ENCODE measurements at regions not wholly inside any gene's neighbourhood (a gene's known extent, or its start where the extent isn't known, plus 50 kb on each side); places are given as distances from the start of the nearest gene placed in this dataset.
"Not testable (repeated sequence)": the region's sequence is repeated elsewhere in the genome, so short reads cannot be mapped to it uniquely, and the experiment has no call there.

- FAIRE-seq (no peak), DNase-seq (ENCODE audit: insufficient read length, low spot score) (no peak)
These were observed 119.9 kb upstream of the SPIN4 start for GRCh38 chrX:63471004-63471403.

DNA sequence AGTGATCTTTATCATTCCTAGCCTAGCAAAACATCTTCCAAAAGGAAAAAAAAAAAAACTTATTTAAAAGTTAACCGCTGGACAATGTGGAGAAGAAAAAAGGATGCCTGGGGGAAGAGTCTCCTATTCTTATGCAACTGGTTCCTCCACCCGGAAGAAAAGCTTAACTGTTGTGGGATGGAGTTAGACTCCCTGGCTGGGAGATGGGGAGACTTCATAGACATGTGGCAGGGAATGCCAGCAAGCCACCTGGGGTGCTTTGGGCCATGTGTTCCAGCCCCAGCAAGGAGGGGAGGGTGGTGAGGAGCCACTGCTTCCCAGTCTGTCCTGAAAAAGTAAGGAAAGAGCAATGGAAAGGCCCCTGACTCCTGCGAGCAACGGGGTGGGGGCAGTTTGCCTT lies 119.4 kb upstream of the SPIN4 start:
- no peak for FAIRE-seq

DNA sequence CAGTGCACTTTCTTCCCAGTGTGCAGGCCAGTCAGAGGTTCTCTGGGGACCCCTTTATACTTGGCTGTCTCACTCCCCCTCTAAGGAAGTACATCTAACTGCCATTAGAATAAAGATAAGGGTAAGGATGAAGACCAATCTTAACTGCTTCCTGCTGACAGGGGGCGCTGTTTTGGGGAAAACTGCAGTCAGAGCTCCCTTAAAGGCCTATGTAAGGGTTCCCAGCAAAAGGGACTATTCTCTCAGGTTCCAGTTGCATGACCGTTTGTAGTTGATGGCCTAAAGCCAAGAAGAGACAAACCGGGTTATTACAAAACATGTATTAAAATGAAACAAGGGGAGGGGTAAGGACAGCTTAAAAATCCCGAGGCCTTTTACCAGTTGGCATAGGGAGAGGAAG lies 115.6 kb upstream of the SPIN4 start:
- FAIRE-seq (no peak), DNase-seq (ENCODE audit: insufficient read length, low spot score) (no peak)

More for the DNA sequence above, 119.4 kb upstream of the SPIN4 start:
- no peak for DNase-seq (ENCODE audit: insufficient read length, low spot score)

- DNase-seq (ENCODE audit: insufficient read length, low spot score), result no peak
- FAIRE-seq, result no peak
These were observed 107.8 kb upstream of the SPIN4 start for GRCh38 chrX:63458981-63459380.

- FAIRE-seq (no peak), DNase-seq (ENCODE audit: insufficient read length, low spot score) (no peak)
These were observed 102.4 kb upstream of the SPIN4 start for GRCh38 chrX:63453571-63453970.

- FAIRE-seq, result no peak
These were observed 90.6 kb upstream of the SPIN4 start for GRCh38 chrX:63441717-63442116.

GRCh38 chrX:63439580-63439979 lies 88.4 kb upstream of the SPIN4 start:
- no peak for DNase-seq (ENCODE audit: insufficient read length, low spot score)
- no peak for FAIRE-seq

More at GRCh38 chrX:63441717-63442116, 90.6 kb upstream of the SPIN4 start:
- no peak for DNase-seq (ENCODE audit: insufficient read length, low spot score)

- no peak for FAIRE-seq
- DNase-seq (ENCODE audit: insufficient read length, low spot score), result no peak
These were observed 85.7 kb upstream of the SPIN4 start for GRCh38 chrX:63436865-63437264.

- DNase-seq (ENCODE audit: insufficient read length, low spot score), result no peak
- no peak for FAIRE-seq
These were observed 83.5 kb upstream of the SPIN4 start for GRCh38 chrX:63434665-63435064.

- DNase-seq (ENCODE audit: insufficient read length, low spot score), result no peak
- FAIRE-seq, result no peak
These were observed 83.1 kb upstream of the SPIN4 start for GRCh38 chrX:63434206-63434605.

DNA sequence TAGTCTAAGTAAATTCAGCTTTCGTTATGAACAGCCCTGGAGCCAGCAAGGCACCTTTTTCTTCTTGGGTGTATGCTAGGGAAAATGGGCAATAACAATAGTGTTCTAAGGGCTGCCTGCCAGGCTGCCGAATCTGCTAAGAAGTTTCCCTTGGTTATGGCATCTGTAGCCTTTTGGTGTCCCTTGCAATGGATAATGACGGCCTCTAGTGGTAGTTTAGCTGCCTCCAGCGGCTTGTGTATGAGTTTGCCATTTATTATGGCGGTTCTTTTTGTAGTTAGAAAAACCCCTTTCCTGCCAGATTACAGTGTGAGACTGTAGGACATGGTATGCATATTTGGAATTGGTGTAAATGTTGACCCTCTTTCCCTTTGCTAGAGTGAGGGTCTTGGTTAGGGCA lies 78.9 kb upstream of the SPIN4 start:
- FAIRE-seq (no peak), DNase-seq (ENCODE audit: insufficient read length, low spot score) (no peak)

DNA sequence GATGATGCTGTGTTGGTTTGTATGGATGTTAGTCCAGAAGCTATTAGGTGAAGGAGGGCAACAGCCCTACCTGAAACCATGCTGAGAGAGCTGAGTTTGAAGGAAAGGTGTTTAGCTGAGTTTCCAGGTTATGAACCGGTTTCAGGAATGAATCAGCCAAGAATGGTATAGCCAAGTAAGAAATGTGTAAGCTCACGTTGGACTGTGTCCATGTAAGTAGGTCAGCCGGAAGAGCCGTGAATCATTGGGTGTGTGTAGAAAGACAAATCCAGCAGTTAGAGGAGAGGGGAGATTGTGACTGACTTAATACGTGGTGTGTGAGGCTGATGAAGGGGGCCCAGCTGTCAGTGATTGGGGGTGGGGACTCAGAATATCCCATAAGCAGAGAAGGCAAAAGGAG lies 77.2 kb upstream of the SPIN4 start:
- DNase-seq (ENCODE audit: insufficient read length, low spot score) (no peak), FAIRE-seq (no peak)

GRCh38 chrX:63426519-63426918 lies 75.4 kb upstream of the SPIN4 start:
- FAIRE-seq, result no peak
- DNase-seq (ENCODE audit: insufficient read length, low spot score), result no peak

- DNase-seq (ENCODE audit: insufficient read length, low spot score) (no peak), FAIRE-seq (no peak)
These were observed 72.9 kb upstream of the SPIN4 start for GRCh38 chrX:63424063-63424462.

- FAIRE-seq (no peak), DNase-seq (ENCODE audit: insufficient read length, low spot score) (no peak)
These were observed 70.3 kb upstream of the SPIN4 start for GRCh38 chrX:63421411-63421810.

DNA sequence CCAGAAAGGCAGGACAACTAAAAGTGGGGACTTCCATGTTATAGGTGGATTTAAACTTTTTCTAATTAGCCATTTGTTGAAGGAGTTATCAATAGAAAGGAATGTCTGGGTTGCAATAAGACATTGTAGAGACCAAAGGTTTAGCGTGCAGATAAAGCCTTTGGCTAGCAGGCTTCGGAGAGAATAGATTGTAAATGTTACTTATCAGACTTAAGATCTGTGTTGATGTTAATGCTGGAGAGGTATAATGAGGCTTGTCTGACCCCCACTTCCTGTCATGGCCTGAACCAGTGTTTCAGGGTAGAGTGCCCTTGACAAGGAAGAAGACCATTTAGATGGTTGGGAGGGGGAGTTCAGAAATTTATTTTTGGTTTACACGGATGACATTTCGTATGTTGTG lies 67.1 kb upstream of the SPIN4 start:
- DNase-seq (ENCODE audit: insufficient read length, low spot score) (no peak), FAIRE-seq (no peak)

DNA sequence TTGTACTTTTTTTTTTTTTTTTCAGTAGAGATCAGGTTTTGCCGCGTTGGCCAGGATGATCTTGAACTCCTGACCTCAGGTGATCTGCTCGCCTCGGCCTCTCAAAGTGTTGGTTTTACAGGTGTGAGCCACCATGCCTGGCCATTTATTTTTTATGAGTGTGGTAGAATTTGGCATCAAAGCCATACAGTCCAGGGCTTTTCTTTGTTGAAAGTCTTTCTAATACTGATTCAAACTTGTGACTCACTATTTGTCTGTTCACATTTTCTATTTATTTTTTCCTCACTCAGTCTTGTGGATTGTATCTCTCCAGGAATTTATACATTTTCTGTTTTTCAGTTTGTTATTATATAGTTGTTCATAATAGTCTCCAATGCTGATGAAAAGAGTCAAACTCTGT lies 66.5 kb upstream of the SPIN4 start:
- FAIRE-seq (no peak), DNase-seq (ENCODE audit: insufficient read length, low spot score) (no peak)

- FAIRE-seq; DNase-seq (ENCODE audit: insufficient read length, low spot score): not testable (repeated sequence)
These were observed 58.8 kb upstream of the SPIN4 start for GRCh38 chrX:63409934-63410333.

DNA sequence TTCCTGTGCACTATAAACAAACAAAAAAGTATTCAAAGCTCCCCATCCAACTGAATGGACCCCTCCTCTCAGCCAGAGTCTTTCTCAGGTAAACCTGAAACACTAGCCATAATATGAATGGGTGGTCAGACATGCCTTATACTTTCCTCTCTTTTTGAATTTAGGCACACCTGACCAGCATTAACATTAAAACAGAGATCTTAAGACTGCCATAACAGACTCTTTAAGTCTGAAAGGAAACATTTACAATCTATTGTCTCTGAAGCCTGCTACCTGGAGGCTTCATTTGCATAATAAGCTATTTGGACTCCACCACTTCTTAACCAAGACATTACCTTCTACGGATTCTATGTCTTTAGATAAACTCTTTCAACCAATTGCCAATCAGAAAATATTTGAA lies 56.9 kb upstream of the SPIN4 start:
- DNase-seq (ENCODE audit: insufficient read length, low spot score) (no peak), FAIRE-seq (no peak)

DNA sequence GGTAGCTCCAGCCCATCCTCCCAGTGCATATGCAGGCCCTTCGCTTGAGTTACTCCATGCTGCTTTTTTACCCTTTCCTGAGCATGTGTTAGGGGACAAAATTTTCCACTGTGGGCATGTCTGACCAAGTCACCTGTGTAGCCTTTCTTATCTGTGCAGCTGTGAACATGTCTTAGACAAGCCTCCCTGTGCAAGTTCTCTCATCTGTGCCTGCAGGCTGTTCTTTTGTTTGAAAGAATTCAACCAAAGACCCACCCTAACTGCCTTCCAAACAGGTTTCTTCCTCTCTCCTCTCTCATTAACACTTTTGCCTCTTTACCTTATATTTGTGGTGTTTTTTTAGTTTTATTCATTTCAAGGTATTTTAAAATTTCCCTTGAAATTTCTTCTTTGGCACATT lies 53.2 kb upstream of the SPIN4 start:
- peak; percentile 47 for FAIRE-seq
- no peak for DNase-seq (ENCODE audit: insufficient read length, low spot score)

DNA sequence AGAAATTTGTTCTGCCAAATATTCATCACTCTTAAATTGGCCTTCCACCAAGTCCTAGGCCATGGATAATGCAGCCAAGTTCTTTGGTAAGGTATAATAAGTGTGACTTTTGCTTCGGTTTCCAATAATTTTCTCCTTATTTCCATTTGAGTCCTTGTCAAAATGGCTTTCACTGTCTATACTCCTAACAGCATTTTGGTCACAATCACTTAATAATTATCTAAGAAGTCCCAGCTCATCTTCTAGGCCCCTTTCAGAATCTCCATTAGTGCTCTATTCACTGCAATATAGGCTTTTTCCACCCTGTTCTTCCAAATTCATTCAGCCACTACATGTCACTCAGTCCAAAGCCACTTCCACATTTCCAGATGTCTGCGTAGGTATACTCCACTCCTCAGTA lies 51.0 kb upstream of the SPIN4 start:
- DNase-seq (ENCODE audit: insufficient read length, low spot score), result no peak
- FAIRE-seq, result no peak
